Erythroblast (primary cell): ENCODE measurements at regions not wholly inside any gene's neighbourhood (a gene's known extent, or its start where the extent isn't known, plus 50 kb on each side); places are given as distances from the start of the nearest gene placed in this dataset.

ENCODE experiments used
- GATA1 ChIP-seq: IDR thresholded peaks from 2 replicates; pipeline ENCODE4 v1.6.1; 2011; ENCODE audit warnings: low read depth, mild to moderate bottlenecking, control low read depth, low read length, moderate library complexity
- POLR2A ChIP-seq: IDR thresholded peaks from 2 replicates; pipeline ENCODE4 v1.6.1; 2011; ENCODE audit warnings: mild to moderate bottlenecking, low read length

- TF ChIP-seq POLR2A (no peak), GATA1 (no peak)
Observed at GRCh38 chr19:28687296-28687695, 525.7 kb downstream of the UQCRFS1 start.
